DOHH2 (cell line): ENCODE measurements at regions not wholly inside any gene's neighbourhood (a gene's known extent, or its start where the extent isn't known, plus 50 kb on each side); places are given as distances from the start of the nearest gene placed in this dataset.

Experiments
- H3F3A ChIP-seq: fragments of 200-600 bp; sonication (generic), shearing (Covaris generic); 2 replicates; pipeline ENCODE4 v1.6.0; 2016; ENCODE audit warnings: antibody characterized with exemption, mild to moderate bottlenecking; ENCODE audit not compliant: control insufficient read depth, insufficient read depth
- H3K27ac ChIP-seq: fragments of 200-600 bp; sonication (generic); 2 replicates; pipeline ENCODE4 v1.5.1; 2014; ENCODE audit warnings: low read depth, mild to moderate bottlenecking, low read length, moderate library complexity
- H3K27me3 ChIP-seq: fragments of 200-600 bp; sonication (generic); 2 replicates; pipeline ENCODE4 v1.6.1; 2014; ENCODE audit warnings: mild to moderate bottlenecking, low read length, mixed read lengths; ENCODE audit not compliant: control insufficient read depth
- H3K36me3 ChIP-seq: fragments of 200-600 bp; sonication (generic); 2 replicates; pipeline ENCODE4 v1.6.1; 2014; ENCODE audit warnings: mild to moderate bottlenecking, low read length, moderate library complexity, mixed read lengths; ENCODE audit not compliant: control insufficient read depth
- H3K4me1 ChIP-seq: fragments of 200-600 bp; sonication (generic); 2 replicates; pipeline ENCODE4 v1.6.1; 2014; ENCODE audit warnings: mild to moderate bottlenecking, low read length, mixed read lengths; ENCODE audit not compliant: control insufficient read depth
- H3K4me2 ChIP-seq: fragments of 200-600 bp; sonication (generic); 2 replicates; pipeline ENCODE4 v1.6.0; 2014; ENCODE audit warnings: mild to moderate bottlenecking, low read length, moderate library complexity
- H3K4me3 ChIP-seq: fragments of 200-600 bp; sonication (generic); 2 replicates; pipeline ENCODE4 v1.5.1; 2014; ENCODE audit warnings: mild to moderate bottlenecking, low read length, mixed read lengths
- H3K79me2 ChIP-seq: fragments of 200-600 bp; sonication (generic); 2 replicates; pipeline ENCODE4 v1.6.1; 2014; ENCODE audit warnings: mild to moderate bottlenecking, low read length, mixed read lengths; ENCODE audit not compliant: control insufficient read depth
- H3K9me2 ChIP-seq: fragments of 200-600 bp; sonication (generic); replicated peaks from 2 replicates; pipeline ENCODE4 v1.6.1; 2014; ENCODE audit warnings: mild to moderate bottlenecking, low read length, mixed read lengths; ENCODE audit not compliant: control insufficient read depth
- H3K9me3 ChIP-seq: fragments of 200-600 bp; sonication (generic); 2 replicates; pipeline ENCODE4 v1.6.1; 2014; ENCODE audit warnings: antibody characterized with exemption, low read length, mixed read lengths; ENCODE audit not compliant: control insufficient read depth, insufficient read depth
- H4K20me1 ChIP-seq: fragments of 200-600 bp; sonication (generic); 2 replicates; pipeline ENCODE4 v1.6.0; 2014; ENCODE audit warnings: low read depth, mild to moderate bottlenecking, antibody characterized with exemption, low read length, moderate library complexity; ENCODE audit not compliant: control insufficient read depth, insufficient read depth
- EZH2phosphoT487 ChIP-seq: fragments of 200-600 bp; sonication (generic); IDR thresholded peaks from 2 replicates; pipeline ENCODE4 v1.6.1; 2017; ENCODE audit warnings: borderline replicate concordance, mild to moderate bottlenecking, antibody characterized with exemption, low read length, moderate library complexity, mixed read lengths
- TF ChIP-seq, protein P1 (sequence below): fragments of 200-600 bp; sonication (generic); IDR thresholded peaks from one replicate; pipeline ENCODE4 v1.5.1; 2014; ENCODE audit warnings: antibody characterized with exemption, mild to moderate bottlenecking, low read depth, low read length; ENCODE audit not compliant: poor library complexity, severe bottlenecking

DNA sequence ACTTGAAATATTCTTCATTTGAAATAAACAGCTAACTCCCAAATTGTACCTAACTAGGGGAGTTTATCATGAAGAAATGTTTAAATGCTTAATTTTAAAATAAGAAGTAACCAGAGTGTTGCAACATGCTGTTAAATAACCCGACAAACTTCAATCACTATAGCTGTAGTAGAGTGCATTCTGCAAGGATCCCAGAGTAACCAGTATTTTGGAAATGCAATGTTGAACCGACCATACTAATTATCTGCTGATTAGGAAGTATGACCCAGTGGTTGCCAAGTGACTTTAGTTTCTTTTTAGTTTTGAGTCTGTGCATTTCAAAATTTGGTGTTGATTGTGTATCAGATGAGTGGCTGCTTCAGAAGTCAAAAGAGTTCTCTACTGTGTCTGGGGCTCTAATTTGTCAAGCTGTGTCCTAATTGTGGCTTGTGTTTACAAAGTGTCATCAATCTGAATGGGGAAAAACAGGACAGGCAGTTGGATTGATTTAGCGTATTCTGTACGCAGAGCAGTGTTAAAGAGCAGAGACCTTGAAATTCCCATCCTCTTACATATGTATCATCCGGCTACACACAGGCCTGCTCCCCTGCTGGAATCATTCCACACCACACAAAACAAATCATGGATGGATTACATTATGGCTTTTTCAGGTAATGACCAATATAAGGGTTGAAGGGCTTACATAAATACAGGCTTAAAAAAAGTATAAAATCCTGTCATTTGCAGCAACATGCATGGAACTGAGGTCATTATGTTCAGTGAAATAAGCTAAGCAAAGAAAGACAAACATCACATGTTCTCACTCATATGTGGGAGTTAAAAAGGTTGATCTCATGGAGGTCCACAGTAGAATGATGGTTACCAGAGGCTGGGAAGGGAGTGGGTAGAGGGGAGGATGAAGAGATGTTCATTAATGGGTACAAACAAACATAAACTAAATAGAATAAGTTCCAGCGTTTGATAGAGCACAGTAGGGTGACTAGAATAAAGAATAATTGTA is 351.5 kb downstream of the KLF12 start:
- TF ChIP-seq, protein P1, sequence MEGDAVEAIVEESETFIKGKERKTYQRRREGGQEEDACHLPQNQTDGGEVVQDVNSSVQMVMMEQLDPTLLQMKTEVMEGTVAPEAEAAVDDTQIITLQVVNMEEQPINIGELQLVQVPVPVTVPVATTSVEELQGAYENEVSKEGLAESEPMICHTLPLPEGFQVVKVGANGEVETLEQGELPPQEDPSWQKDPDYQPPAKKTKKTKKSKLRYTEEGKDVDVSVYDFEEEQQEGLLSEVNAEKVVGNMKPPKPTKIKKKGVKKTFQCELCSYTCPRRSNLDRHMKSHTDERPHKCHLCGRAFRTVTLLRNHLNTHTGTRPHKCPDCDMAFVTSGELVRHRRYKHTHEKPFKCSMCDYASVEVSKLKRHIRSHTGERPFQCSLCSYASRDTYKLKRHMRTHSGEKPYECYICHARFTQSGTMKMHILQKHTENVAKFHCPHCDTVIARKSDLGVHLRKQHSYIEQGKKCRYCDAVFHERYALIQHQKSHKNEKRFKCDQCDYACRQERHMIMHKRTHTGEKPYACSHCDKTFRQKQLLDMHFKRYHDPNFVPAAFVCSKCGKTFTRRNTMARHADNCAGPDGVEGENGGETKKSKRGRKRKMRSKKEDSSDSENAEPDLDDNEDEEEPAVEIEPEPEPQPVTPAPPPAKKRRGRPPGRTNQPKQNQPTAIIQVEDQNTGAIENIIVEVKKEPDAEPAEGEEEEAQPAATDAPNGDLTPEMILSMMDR, result no peak
- TF ChIP-seq EZH2phosphoT487, result no peak
- Histone ChIP-seq H3K4me2 (no peak overlapping the region), H3K27ac (no peak overlapping the region), H3K4me3 (no peak overlapping the region), H3K9me2 (no peaks in the 10 kb centered on the region), H3K27me3 (no peaks in the 10 kb centered on the region), H4K20me1 (no peaks in the 10 kb centered on the region), H3K36me3 (no peaks in the 10 kb centered on the region), H3F3A (no peaks in the 10 kb centered on the region), H3K4me1 (no peaks in the 10 kb centered on the region), H3K9me3 (no peaks in the 10 kb centered on the region), H3K79me2 (no peaks in the 10 kb centered on the region)

DNA sequence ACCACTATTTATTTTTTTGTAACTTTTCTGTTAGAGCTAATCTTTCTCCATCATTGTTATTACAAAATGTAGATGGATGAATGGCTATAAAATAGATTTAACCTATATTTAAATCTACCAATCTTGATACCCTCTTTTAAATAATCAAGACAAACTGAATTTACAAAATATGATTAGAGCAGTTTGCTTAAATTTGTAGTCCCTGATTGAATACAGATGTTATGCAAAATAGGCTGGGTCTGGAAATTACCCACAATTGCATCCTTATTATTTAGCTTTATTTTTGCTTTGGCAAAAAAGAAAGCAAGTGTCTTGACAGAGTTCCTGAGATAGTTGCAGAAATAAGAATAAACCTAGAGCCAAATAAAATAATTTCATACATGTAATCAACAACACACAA is 352.8 kb downstream of the KLF12 start:
- no peak for TF ChIP-seq EZH2phosphoT487
- TF ChIP-seq, protein P1, result no peak
- H3K9me3 ChIP-seq, result no peaks in the 10 kb centered on the region
- no peak overlapping the region for H3K4me3 ChIP-seq
- no peaks in the 10 kb centered on the region for H3K79me2 ChIP-seq
- H3K36me3 ChIP-seq, result no peaks in the 10 kb centered on the region
- H3K9me2 ChIP-seq, result no peaks in the 10 kb centered on the region
- H3K4me2 ChIP-seq, result no peak overlapping the region
- no peaks in the 10 kb centered on the region for H4K20me1 ChIP-seq
- no peaks in the 10 kb centered on the region for H3F3A ChIP-seq
- H3K27me3 ChIP-seq, result no peaks in the 10 kb centered on the region
- H3K27ac ChIP-seq, result no peak overlapping the region
- H3K4me1 ChIP-seq, result no peaks in the 10 kb centered on the region

DNA sequence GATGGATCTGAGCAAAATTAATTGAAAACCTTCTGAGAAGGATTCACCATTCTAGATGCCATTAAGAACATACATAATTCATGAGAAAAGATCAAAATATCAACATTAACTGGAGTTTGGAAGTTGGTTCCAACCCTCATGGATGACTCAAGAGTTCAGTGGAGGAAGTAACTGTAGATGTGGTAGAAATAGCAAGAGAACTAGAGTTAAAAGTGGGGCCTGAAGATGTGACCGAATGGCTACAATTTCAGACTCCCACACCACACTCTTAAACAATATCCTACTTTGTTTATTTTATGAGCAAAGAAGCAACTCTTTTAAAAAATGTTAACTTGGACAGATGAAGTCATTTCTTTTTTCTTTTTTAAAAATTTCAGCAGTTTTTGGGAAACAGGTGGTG is 354.3 kb downstream of the KLF12 start:
- H3K4me3 ChIP-seq, result no peak overlapping the region
- H3K27ac ChIP-seq, result no peak overlapping the region
- no peaks in the 10 kb centered on the region for H3K27me3 ChIP-seq
- no peak overlapping the region for H3K4me2 ChIP-seq
- no peaks in the 10 kb centered on the region for H3K4me1 ChIP-seq
- no peaks in the 10 kb centered on the region for H3F3A ChIP-seq
- H3K9me3 ChIP-seq, result no peaks in the 10 kb centered on the region
- H3K36me3 ChIP-seq, result no peaks in the 10 kb centered on the region
- H3K79me2 ChIP-seq, result no peaks in the 10 kb centered on the region
- TF ChIP-seq, protein P1, result no peak
- TF ChIP-seq EZH2phosphoT487, result no peak
- H4K20me1 ChIP-seq, result no peaks in the 10 kb centered on the region
- no peaks in the 10 kb centered on the region for H3K9me2 ChIP-seq
